ENCODE measurements at regions not wholly inside any gene's neighbourhood (a gene's known extent, or its start where the extent isn't known, plus 50 kb on each side); places are given as distances from the start of the nearest gene placed in this dataset.

GRCh38 chr11:134658481-134659225, 246.6 kb upstream of the B3GAT1 start:
- TF ChIP-seq MED13 (CRISPR knock-in tag; IDR thresholded peaks at IDR 0.05) (no peak), AHR (CRISPR knock-in tag; IDR thresholded peaks at IDR 0.05) (no peak), ZNF552 (CRISPR knock-in tag; IDR thresholded peaks at IDR 0.05; ENCODE audit: borderline replicate concordance) (no peak)
- Histone ChIP-seq H3K36me3 (replicated peaks in 1 of 2; ENCODE audit: control insufficient read depth in 1 of 2, insufficient read depth in 2 of 2, low read length in 2 of 2) (no peaks in the 10 kb centered on the region), H4K20me1 (ENCODE audit: insufficient read depth, low read length) (no peaks in the 10 kb centered on the region), H3K9me3 (ENCODE audit: low read length) (no peaks in the 10 kb centered on the region), H2AFZ (ENCODE audit: low read length) (no peak overlapping the region), H3K27me3 (ENCODE audit: control insufficient read depth in 1 of 2, insufficient read depth in 2 of 2, low read length in 2 of 2) (peaks cover 0 to 3% of the 10 kb centered on the region in 2 experiments; a peak in 3 of 5 replicates), H3K4me2 (ENCODE audit: low read depth, low read length) (no peak overlapping the region), H3K27ac (ENCODE audit: extremely low read length, insufficient read depth, low read length) (no peak overlapping the region), H3K4me3 (replicated peaks in 1 of 3; ENCODE audit: insufficient read depth in 1 of 3, low read depth in 2 of 3, low read length in 3 of 3) (no peak overlapping the region), H3K79me2 (ENCODE audit: insufficient read depth, low read length) (no peaks in the 10 kb centered on the region), H3K9ac (ENCODE audit: insufficient read depth, low read depth, low read length) (no peak overlapping the region), H3K4me1 (ENCODE audit: insufficient read depth, low read length) (no peaks in the 10 kb centered on the region)
- no peak for DNase-seq (ENCODE audit: low spot score)
- FAIRE-seq: no peak
- WGBS (ENCODE audit: low lambda C conversion rate): 17% methylated on average over 4 of the region's 4 CpGs
- no TSS peak for BruUV-seq (replicated peaks)
- intact Hi-C loops (cut with micrococcal nuclease; ENCODE audit: unreplicated experiment) (no loop called here), in situ Hi-C loops (cut with HindIII; ENCODE audit: extremely low pct_ligation_motif_present, low pct_unique_long_range_greater_than_20kb) (no loop called here)
- ATAC-seq: no peak
- ChIA-PET POLR2A (no interaction called here), CTCF (ENCODE audit: low intra/inter-chr PET ratio, low total read pairs) (no interaction called here)

GRCh38 chr11:134657631-134658030, 245.6 kb upstream of the B3GAT1 start:
- Histone ChIP-seq H3K36me3 (replicated peaks in 1 of 2; ENCODE audit: control insufficient read depth in 1 of 2, insufficient read depth in 2 of 2, low read length in 2 of 2) (no peaks in the 10 kb centered on the region), H3K27ac (ENCODE audit: extremely low read length, insufficient read depth, low read length) (no peak overlapping the region), H3K79me2 (ENCODE audit: insufficient read depth, low read length) (no peaks in the 10 kb centered on the region), H3K4me1 (ENCODE audit: insufficient read depth, low read length) (no peaks in the 10 kb centered on the region), H4K20me1 (ENCODE audit: insufficient read depth, low read length) (no peaks in the 10 kb centered on the region), H2AFZ (ENCODE audit: low read length) (no peak overlapping the region), H3K9me3 (ENCODE audit: low read length) (no peaks in the 10 kb centered on the region), H3K27me3 (ENCODE audit: control insufficient read depth in 1 of 2, insufficient read depth in 2 of 2, low read length in 2 of 2) (peaks cover 0 to 7% of the 10 kb centered on the region in 2 experiments; a peak in 2 of 5 replicates), H3K4me2 (ENCODE audit: low read depth, low read length) (no peak overlapping the region), H3K9ac (ENCODE audit: insufficient read depth, low read depth, low read length) (no peak overlapping the region), H3K4me3 (replicated peaks in 1 of 3; ENCODE audit: insufficient read depth in 1 of 3, low read depth in 2 of 3, low read length in 3 of 3) (no peak overlapping the region)
- FAIRE-seq (no peak), DNase-seq (ENCODE audit: low spot score) (no peak), ATAC-seq (no peak)
- intact Hi-C loops (cut with micrococcal nuclease; ENCODE audit: unreplicated experiment): no loop called here
- WGBS (ENCODE audit: low lambda C conversion rate): 27% methylated on average over 4 of the region's 6 CpGs
- CTCF ChIA-PET (ENCODE audit: low intra/inter-chr PET ratio, low total read pairs): no interaction called here
- POLR2A ChIA-PET: no interaction called here
- no TSS peak for BruUV-seq (replicated peaks)
- in situ Hi-C loops (cut with HindIII; ENCODE audit: extremely low pct_ligation_motif_present, low pct_unique_long_range_greater_than_20kb): no loop called here
- no peak for TF ChIP-seq ZNF484 (CRISPR knock-in tag; IDR thresholded peaks at IDR 0.05; ENCODE audit: borderline replicate concordance, low read depth)
- TF ChIP-seq STAG1 (CRISPR knock-in tag; IDR thresholded peaks at IDR 0.05): no peak
- TF ChIP-seq MAZ (IDR thresholded peaks at IDR 0.05; ENCODE audit: borderline replicate concordance, low read depth, low read length): no peak
- no peak for TF ChIP-seq MAZ (CRISPR knock-in tag; IDR thresholded peaks at IDR 0.05; ENCODE audit: low read depth)
- TF ChIP-seq SNAPC5 (CRISPR knock-in tag; IDR thresholded peaks at IDR 0.05; ENCODE audit: borderline replicate concordance): no peak
- no peak for TF ChIP-seq ZBTB49 (CRISPR knock-in tag; IDR thresholded peaks at IDR 0.05; ENCODE audit: borderline replicate concordance)
- TF ChIP-seq SRSF9 (IDR thresholded peaks at IDR 0.05; ENCODE audit: borderline replicate concordance, insufficient read depth, low read depth, low read length, poor library complexity, severe bottlenecking): no peak
- no peak for TF ChIP-seq KMT2A (CRISPR knock-in tag; IDR thresholded peaks at IDR 0.05)
- no peak for TF ChIP-seq ZBTB33 (CRISPR knock-in tag; IDR thresholded peaks at IDR 0.05)
